ENCODE measurements at regions not wholly inside any gene's neighbourhood (a gene's known extent, or its start where the extent isn't known, plus 50 kb on each side); places are given as distances from the start of the nearest gene placed in this dataset.

DNA sequence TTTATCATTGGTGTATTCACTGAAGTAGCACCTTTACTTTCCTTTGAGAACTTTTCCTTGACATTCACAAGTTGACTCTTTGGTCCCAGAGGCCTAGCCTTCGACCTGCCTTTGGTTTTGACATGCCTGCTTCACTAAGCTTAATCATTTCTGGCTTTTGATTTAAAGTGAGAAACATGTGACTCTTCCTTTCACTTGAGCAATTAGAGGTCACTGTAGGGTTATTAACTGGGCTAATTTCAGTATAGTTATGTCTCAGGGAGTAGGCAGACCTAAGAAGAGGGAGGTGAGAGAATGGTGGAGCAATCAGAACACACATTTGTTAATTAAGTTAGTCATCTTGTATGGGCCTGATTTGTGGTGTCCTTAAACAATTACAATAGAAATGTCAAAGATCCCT lies 1040.7 kb upstream of the SLC39A10 start:
- in situ Hi-C loops (cut with HindIII; ENCODE audit: extremely low pct_ligation_motif_present, low pct_unique_long_range_greater_than_20kb) (no loop called here), intact Hi-C loops (cut with micrococcal nuclease; ENCODE audit: unreplicated experiment) (no loop called here)
- no peak for TF ChIP-seq MAFK (conservative IDR thresholded peaks at IDR 0.05 in 1 of 2, IDR thresholded peaks at IDR 0.05 in 1 of 2; ENCODE audit: low read length in 2 of 2)
- no peak for TF ChIP-seq PTBP1 (IDR thresholded peaks at IDR 0.05; ENCODE audit: low read depth, low read length, poor library complexity, severe bottlenecking)
- no peak overlapping the region for H3K4me3 ChIP-seq (replicated peaks in 1 of 3; ENCODE audit: insufficient read depth in 1 of 3, low read depth in 2 of 3, low read length in 3 of 3)
- ChIA-PET POLR2A (no interaction called here), CTCF (ENCODE audit: low intra/inter-chr PET ratio, low total read pairs) (no interaction called here)
- H3K79me2 ChIP-seq (ENCODE audit: insufficient read depth, low read length) = no peaks in the 10 kb centered on the region
- H3K4me2 ChIP-seq (ENCODE audit: low read depth, low read length) = no peak overlapping the region
- H3K4me1 ChIP-seq (ENCODE audit: insufficient read depth, low read length) = no peaks in the 10 kb centered on the region
- H2AFZ ChIP-seq (ENCODE audit: low read length) = no peak overlapping the region
- ATAC-seq (no peak), FAIRE-seq (no peak), DNase-seq (ENCODE audit: low spot score) (no peak)
- BruUV-seq (replicated peaks) = no TSS peak
- no peaks in the 10 kb centered on the region for H3K27me3 ChIP-seq (ENCODE audit: control insufficient read depth in 1 of 2, insufficient read depth in 2 of 2, low read length in 2 of 2)
- H3K36me3 ChIP-seq (replicated peaks in 1 of 2; ENCODE audit: control insufficient read depth in 1 of 2, insufficient read depth in 2 of 2, low read length in 2 of 2) = no peaks in the 10 kb centered on the region
- no peak overlapping the region for H3K27ac ChIP-seq (ENCODE audit: extremely low read length, insufficient read depth, low read length)
- peaks cover 46% of the 10 kb centered on the region for H3K9me3 ChIP-seq (ENCODE audit: low read length)
- H3K9ac ChIP-seq (ENCODE audit: insufficient read depth, low read depth, low read length) = no peak overlapping the region
- WGBS (ENCODE audit: low lambda C conversion rate) = 0% methylated on average over 1 of the region's 1 CpG
- H4K20me1 ChIP-seq (ENCODE audit: insufficient read depth, low read length) = no peaks in the 10 kb centered on the region

DNA sequence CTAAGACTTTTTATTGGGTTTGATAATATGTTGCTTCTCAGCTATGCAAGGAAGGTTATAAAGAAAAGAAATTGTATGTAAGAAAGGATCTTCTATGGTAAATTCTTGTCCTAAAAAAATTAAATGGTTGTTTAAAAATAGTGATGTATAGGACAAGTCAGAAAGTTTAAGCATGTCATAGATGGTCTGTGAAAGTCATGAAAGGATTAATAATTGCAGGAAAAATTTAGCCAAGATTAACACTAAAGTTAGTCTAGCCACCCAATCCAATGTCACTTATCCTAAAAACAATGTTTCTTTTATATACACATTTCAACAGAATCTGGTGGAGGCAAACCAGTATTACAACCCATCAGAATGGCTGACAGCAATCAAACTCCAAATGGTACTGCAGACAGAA lies 1046.7 kb upstream of the SLC39A10 start:
- Histone ChIP-seq H3K27me3 (ENCODE audit: control insufficient read depth in 1 of 2, insufficient read depth in 2 of 2, low read length in 2 of 2) (no peaks in the 10 kb centered on the region), H3K27ac (ENCODE audit: extremely low read length, insufficient read depth, low read length) (no peak overlapping the region), H3K9me3 (ENCODE audit: low read length) (peaks cover 84% of the 10 kb centered on the region), H3K4me3 (replicated peaks in 1 of 3; ENCODE audit: insufficient read depth in 1 of 3, low read depth in 2 of 3, low read length in 3 of 3) (no peak overlapping the region), H3K4me1 (ENCODE audit: insufficient read depth, low read length) (no peaks in the 10 kb centered on the region), H4K20me1 (ENCODE audit: insufficient read depth, low read length) (no peaks in the 10 kb centered on the region), H3K9ac (ENCODE audit: insufficient read depth, low read depth, low read length) (no peak overlapping the region), H3K79me2 (ENCODE audit: insufficient read depth, low read length) (no peaks in the 10 kb centered on the region), H3K4me2 (ENCODE audit: low read depth, low read length) (no peak overlapping the region), H3K36me3 (replicated peaks in 1 of 2; ENCODE audit: control insufficient read depth in 1 of 2, insufficient read depth in 2 of 2, low read length in 2 of 2) (no peaks in the 10 kb centered on the region), H2AFZ (ENCODE audit: low read length) (no peak overlapping the region)
- ChIA-PET POLR2A (no interaction called here), CTCF (ENCODE audit: low intra/inter-chr PET ratio, low total read pairs) (no interaction called here)
- in situ Hi-C loops (cut with HindIII; ENCODE audit: extremely low pct_ligation_motif_present, low pct_unique_long_range_greater_than_20kb) = no loop called here
- no peak for DNase-seq (ENCODE audit: low spot score)
- TF ChIP-seq ZNF652 (CRISPR knock-in tag; IDR thresholded peaks at IDR 0.05; ENCODE audit: borderline replicate concordance, low read depth) = no peak
- no peak for TF ChIP-seq PRPF4 (IDR thresholded peaks at IDR 0.05; ENCODE audit: low read depth, low read length, poor library complexity, severe bottlenecking)
- TF ChIP-seq, protein P1, sequence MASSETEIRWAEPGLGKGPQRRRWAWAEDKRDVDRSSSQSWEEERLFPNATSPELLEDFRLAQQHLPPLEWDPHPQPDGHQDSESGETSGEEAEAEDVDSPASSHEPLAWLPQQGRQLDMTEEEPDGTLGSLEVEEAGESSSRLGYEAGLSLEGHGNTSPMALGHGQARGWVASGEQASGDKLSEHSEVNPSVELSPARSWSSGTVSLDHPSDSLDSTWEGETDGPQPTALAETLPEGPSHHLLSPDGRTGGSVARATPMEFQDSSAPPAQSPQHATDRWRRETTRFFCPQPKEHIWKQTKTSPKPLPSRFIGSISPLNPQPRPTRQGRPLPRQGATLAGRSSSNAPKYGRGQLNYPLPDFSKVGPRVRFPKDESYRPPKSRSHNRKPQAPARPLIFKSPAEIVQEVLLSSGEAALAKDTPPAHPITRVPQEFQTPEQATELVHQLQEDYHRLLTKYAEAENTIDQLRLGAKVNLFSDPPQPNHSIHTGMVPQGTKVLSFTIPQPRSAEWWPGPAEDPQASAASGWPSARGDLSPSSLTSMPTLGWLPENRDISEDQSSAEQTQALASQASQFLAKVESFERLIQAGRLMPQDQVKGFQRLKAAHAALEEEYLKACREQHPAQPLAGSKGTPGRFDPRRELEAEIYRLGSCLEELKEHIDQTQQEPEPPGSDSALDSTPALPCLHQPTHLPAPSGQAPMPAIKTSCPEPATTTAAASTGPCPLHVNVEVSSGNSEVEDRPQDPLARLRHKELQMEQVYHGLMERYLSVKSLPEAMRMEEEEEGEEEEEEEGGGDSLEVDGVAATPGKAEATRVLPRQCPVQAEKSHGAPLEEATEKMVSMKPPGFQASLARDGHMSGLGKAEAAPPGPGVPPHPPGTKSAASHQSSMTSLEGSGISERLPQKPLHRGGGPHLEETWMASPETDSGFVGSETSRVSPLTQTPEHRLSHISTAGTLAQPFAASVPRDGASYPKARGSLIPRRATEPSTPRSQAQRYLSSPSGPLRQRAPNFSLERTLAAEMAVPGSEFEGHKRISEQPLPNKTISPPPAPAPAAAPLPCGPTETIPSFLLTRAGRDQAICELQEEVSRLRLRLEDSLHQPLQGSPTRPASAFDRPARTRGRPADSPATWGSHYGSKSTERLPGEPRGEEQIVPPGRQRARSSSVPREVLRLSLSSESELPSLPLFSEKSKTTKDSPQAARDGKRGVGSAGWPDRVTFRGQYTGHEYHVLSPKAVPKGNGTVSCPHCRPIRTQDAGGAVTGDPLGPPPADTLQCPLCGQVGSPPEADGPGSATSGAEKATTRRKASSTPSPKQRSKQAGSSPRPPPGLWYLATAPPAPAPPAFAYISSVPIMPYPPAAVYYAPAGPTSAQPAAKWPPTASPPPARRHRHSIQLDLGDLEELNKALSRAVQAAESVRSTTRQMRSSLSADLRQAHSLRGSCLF (CRISPR knock-in tag; IDR thresholded peaks at IDR 0.05; ENCODE audit: borderline replicate concordance) = no peak
- TF ChIP-seq PHF21A (CRISPR knock-in tag; IDR thresholded peaks at IDR 0.05) = no peak
- no peak for TF ChIP-seq NR1H2 (CRISPR knock-in tag; IDR thresholded peaks at IDR 0.05; ENCODE audit: borderline replicate concordance, low read depth)
- no peak for TF ChIP-seq ZNF234 (CRISPR knock-in tag; conservative IDR thresholded peaks at IDR 0.05)
- no TSS peak for BruUV-seq (replicated peaks)
- no peak for ATAC-seq
- intact Hi-C loops (cut with micrococcal nuclease; ENCODE audit: unreplicated experiment) = no loop called here
- FAIRE-seq = no peak
